Loucy (cell line): ENCODE measurements at regions not wholly inside any gene's neighbourhood (a gene's known extent, or its start where the extent isn't known, plus 50 kb on each side); places are given as distances from the start of the nearest gene placed in this dataset.
"Not testable (repeated sequence)": the region's sequence is repeated elsewhere in the genome, so short reads cannot be mapped to it uniquely, and the experiment has no call there.

Experiments
- H2AFZ ChIP-seq: fragments of 200-600 bp; sonication (generic); 2 replicates; pipeline ENCODE4 v1.6.0; 2016; ENCODE audit warnings: antibody characterized with exemption, mild to moderate bottlenecking, low read length, moderate library complexity
- H3F3A ChIP-seq: fragments of 200-600 bp; 2 replicates; pipeline ENCODE4 v1.6.0; 2016; ENCODE audit warnings: antibody characterized with exemption, low read depth, mild to moderate bottlenecking
- H3K27me3 ChIP-seq: fragments of 200-600 bp; sonication (generic); 2 replicates; pipeline ENCODE4 v1.6.1; 2014; ENCODE audit warnings: low read length, mild to moderate bottlenecking; ENCODE audit not compliant: insufficient read depth, poor library complexity, severe bottlenecking
- H3K36me3 ChIP-seq: fragments of 200-600 bp; sonication (generic); 2 replicates; pipeline ENCODE4 v1.6.1; 2016; ENCODE audit warnings: low read length; ENCODE audit not compliant: insufficient read depth
- H3K4me1 ChIP-seq: fragments of 200-600 bp; sonication (generic); 2 replicates; pipeline ENCODE4 v1.5.1; 2014; ENCODE audit warnings: low read length, mild to moderate bottlenecking; ENCODE audit not compliant: insufficient read depth, poor library complexity, severe bottlenecking
- H3K4me2 ChIP-seq: fragments of 200-600 bp; sonication (generic); 2 replicates; pipeline ENCODE4 v1.6.0; 2014; ENCODE audit warnings: antibody characterized with exemption, low read length, low read depth, mild to moderate bottlenecking; ENCODE audit not compliant: poor library complexity, severe bottlenecking
- H3K4me3 ChIP-seq: fragments of 200-600 bp; sonication (generic); 2 replicates; pipeline ENCODE4 v1.5.1; 2014; ENCODE audit warnings: low read length, mild to moderate bottlenecking, mixed read lengths; ENCODE audit not compliant: poor library complexity, severe bottlenecking
- H3K79me2 ChIP-seq: fragments of 200-600 bp; sonication (generic); 2 replicates; pipeline ENCODE4 v1.6.1; 2014; ENCODE audit warnings: low read length; ENCODE audit not compliant: insufficient read depth
- H3K9ac ChIP-seq: fragments of 200-600 bp; sonication (generic); 2 replicates; pipeline ENCODE4 v1.6.0; 2014; ENCODE audit warnings: mild to moderate bottlenecking, low read depth, low read length, moderate library complexity; ENCODE audit not compliant: poor library complexity, severe bottlenecking
- H3K9me2 ChIP-seq: fragments of 200-600 bp; sonication (generic); replicated peaks from 2 replicates; pipeline ENCODE4 v1.6.1; 2016; ENCODE audit warnings: low read depth, low read length, mixed read lengths
- H3K9me3 ChIP-seq: fragments of 200-600 bp; sonication (generic); 2 replicates; pipeline ENCODE4 v1.6.1; 2014; ENCODE audit warnings: mild to moderate bottlenecking, antibody characterized with exemption, low read length, low read depth; ENCODE audit not compliant: insufficient read depth
- H4K20me1 ChIP-seq: fragments of 200-600 bp; sonication (generic); 2 replicates; pipeline ENCODE4 v1.6.0; 2014; ENCODE audit warnings: antibody characterized with exemption, low read length, mild to moderate bottlenecking; ENCODE audit not compliant: insufficient read depth, poor library complexity, severe bottlenecking
- CTCF ChIP-seq: fragments of 200-600 bp; sonication (generic); conservative IDR thresholded peaks from 2 replicates; pipeline ENCODE4 v1.5.1; 2014; ENCODE audit warnings: mild to moderate bottlenecking, antibody characterized with exemption, low read length
- EZH2phosphoT487 ChIP-seq: fragments of 200-600 bp; IDR thresholded peaks from 2 replicates; pipeline ENCODE4 v1.6.1; 2018; ENCODE audit warnings: antibody characterized with exemption, mild to moderate bottlenecking, moderate library complexity, borderline replicate concordance

GRCh38 chr2:40027968-40028367 lies 248.9 kb upstream of the THUMPD2 start:
- Histone ChIP-seq H3K36me3 (no peaks in the 10 kb centered on the region), H3K27me3 (no peaks in the 10 kb centered on the region), H3K4me2 (no peak overlapping the region), H3K79me2 (no peaks in the 10 kb centered on the region), H3K9me2 (no peaks in the 10 kb centered on the region), H2AFZ (no peak overlapping the region), H3K9me3 (no peaks in the 10 kb centered on the region), H3F3A (no peaks in the 10 kb centered on the region), H3K4me3 (no peak overlapping the region), H3K4me1 (no peaks in the 10 kb centered on the region), H4K20me1 (no peaks in the 10 kb centered on the region), H3K9ac (no peak overlapping the region)
- TF ChIP-seq CTCF (no peak), EZH2phosphoT487 (no peak)

- not testable (repeated sequence) for H3K36me3 ChIP-seq, H3K4me1 ChIP-seq, H3K9ac ChIP-seq, H4K20me1 ChIP-seq, H3K4me2 ChIP-seq, H3K27me3 ChIP-seq, H3K9me2 ChIP-seq, H3F3A ChIP-seq, H3K79me2 ChIP-seq, H2AFZ ChIP-seq, H3K9me3 ChIP-seq, H3K4me3 ChIP-seq
Measured at GRCh38 chr2:40025276-40025675, 246.2 kb upstream of the THUMPD2 start.

GRCh38 chr2:40020997-40021396 lies 241.9 kb upstream of the THUMPD2 start:
- Histone ChIP-seq H3K9ac (no peak overlapping the region), H2AFZ (no peak overlapping the region), H3K79me2 (no peaks in the 10 kb centered on the region), H3F3A (no peaks in the 10 kb centered on the region), H3K27me3 (no peaks in the 10 kb centered on the region), H4K20me1 (no peaks in the 10 kb centered on the region), H3K9me2 (no peaks in the 10 kb centered on the region), H3K36me3 (no peaks in the 10 kb centered on the region), H3K9me3 (peaks cover 11% of the 10 kb centered on the region; the same call in 1 of the 2 replicates), H3K4me3 (no peak overlapping the region), H3K4me2 (no peak overlapping the region), H3K4me1 (no peaks in the 10 kb centered on the region)
- TF ChIP-seq EZH2phosphoT487 (no peak), CTCF (no peak)

- Histone ChIP-seq H4K20me1 (no peaks in the 10 kb centered on the region), H3K4me2 (no peak overlapping the region), H3K4me3 (no peak overlapping the region), H2AFZ (no peak overlapping the region), H3F3A (no peaks in the 10 kb centered on the region), H3K9me2 (no peaks in the 10 kb centered on the region), H3K36me3 (no peaks in the 10 kb centered on the region), H3K79me2 (no peaks in the 10 kb centered on the region), H3K27me3 (no peaks in the 10 kb centered on the region), H3K4me1 (no peaks in the 10 kb centered on the region), H3K9me3 (peaks cover 6% of the 10 kb centered on the region; the same call in 1 of the 2 replicates), H3K9ac (no peak overlapping the region)
- TF ChIP-seq EZH2phosphoT487 (no peak), CTCF (no peak)
Measured at GRCh38 chr2:40016151-40016885, 237.3 kb upstream of the THUMPD2 start.

GRCh38 chr2:40013962-40014361 lies 234.9 kb upstream of the THUMPD2 start:
- not testable (repeated sequence) for H3K4me3 ChIP-seq, H3K9me2 ChIP-seq, H3K4me1 ChIP-seq, H3F3A ChIP-seq, H2AFZ ChIP-seq, H3K9ac ChIP-seq, H3K36me3 ChIP-seq, H3K9me3 ChIP-seq, H3K4me2 ChIP-seq, H3K79me2 ChIP-seq, H4K20me1 ChIP-seq, H3K27me3 ChIP-seq
